Activated CD4-positive, alpha-beta T cell treated with anti-CD3 and anti-CD28 coated beads for 48 hours (primary cell): ENCODE measurements at regions not wholly inside any gene's neighbourhood (a gene's known extent, or its start where the extent isn't known, plus 50 kb on each side); places are given as distances from the start of the nearest gene placed in this dataset.
A peak's percentile ranks its signal among the peaks of the same experiment; 100 is the strongest.

Experiments used
- DNase-seq: peaks from one replicate; pipeline ENCODE4 v3.0.0-alpha.2; 2020

- DNase-seq = no peak
Measured at GRCh38 chr2:226064932-226065570, 665.5 kb downstream of the NYAP2 start.

GRCh38 chr2:226063704-226064440, 664.4 kb downstream of the NYAP2 start:
- no peak for DNase-seq

- no peak for DNase-seq
Measured at GRCh38 chr2:226059961-226060627, 660.6 kb downstream of the NYAP2 start.

GRCh38 chr2:226057914-226058313, 658.4 kb downstream of the NYAP2 start:
- no peak for DNase-seq

- no peak for DNase-seq
Measured at GRCh38 chr2:226057365-226057764, 657.9 kb downstream of the NYAP2 start.

GRCh38 chr2:226052772-226053416, 653.4 kb downstream of the NYAP2 start:
- DNase-seq = no peak

GRCh38 chr2:226050822-226051221, 651.3 kb downstream of the NYAP2 start:
- DNase-seq = no peak

GRCh38 chr2:226048611-226049010, 649.1 kb downstream of the NYAP2 start:
- no peak for DNase-seq

GRCh38 chr2:226045080-226045479, 645.6 kb downstream of the NYAP2 start:
- no peak for DNase-seq

GRCh38 chr2:226040344-226040900, 640.9 kb downstream of the NYAP2 start:
- no peak for DNase-seq

GRCh38 chr2:226037526-226037925, 638.0 kb downstream of the NYAP2 start:
- no peak for DNase-seq

- DNase-seq = peak; percentile 61
Measured at GRCh38 chr2:226031647-226032501, 632.4 kb downstream of the NYAP2 start.

GRCh38 chr2:226030788-226031646, 631.5 kb downstream of the NYAP2 start:
- peak; percentile 50 for DNase-seq

- DNase-seq = no peak
Measured at GRCh38 chr2:226030369-226030768, 630.9 kb downstream of the NYAP2 start.

- no peak for DNase-seq
Measured at GRCh38 chr2:226023946-226024345, 624.4 kb downstream of the NYAP2 start.

GRCh38 chr2:226023383-226023782, 623.9 kb downstream of the NYAP2 start:
- DNase-seq = no peak

- DNase-seq = no peak
Measured at GRCh38 chr2:226020956-226021355, 621.4 kb downstream of the NYAP2 start.

GRCh38 chr2:226020176-226020575, 620.7 kb downstream of the NYAP2 start:
- DNase-seq = no peak

- no peak for DNase-seq
Measured at GRCh38 chr2:226018641-226019040, 619.1 kb downstream of the NYAP2 start.

GRCh38 chr2:226017537-226017936, 618.0 kb downstream of the NYAP2 start:
- DNase-seq = peak; percentile 14

- no peak for DNase-seq
Measured at GRCh38 chr2:226017107-226017506, 617.6 kb downstream of the NYAP2 start.
